H1 (cell line): ENCODE measurements at regions not wholly inside any gene's neighbourhood (a gene's known extent, or its start where the extent isn't known, plus 50 kb on each side); places are given as distances from the start of the nearest gene placed in this dataset.

ENCODE experiments used
- CTCF ChIA-PET: fragments of 300-600 bp; sonication (Branson Sonifier 250); formaldehyde crosslinking; loops from one replicate; lab custom pipeline; 2021; ENCODE audit not compliant: partially characterized antibody; lab: Charles Lee
- POLR2A ChIA-PET: fragments of 300-600 bp; sonication (Branson Sonifier 250); formaldehyde crosslinking; loops from one replicate; lab custom pipeline; 2021; ENCODE audit warnings: inconsistent platforms; ENCODE audit not compliant: partially characterized antibody; lab: Charles Lee
- DNase-seq, 2 experiments: peaks; one replicate each; pipeline versions ENCODE4 v3.0.0 to v3.0.0-alpha.2; 2010 to 2022; ENCODE audit warnings: low spot score in 2 of 2, low read depth in 1 of 2, mixed read lengths in 1 of 2
- FAIRE-seq: peaks from 2 replicates; lab custom pipeline; 2011; peaks lifted over from hg19 to GRCh38; lab: Jason Lieb, UNC
- H2AFZ ChIP-seq: 2 replicates; pipeline ENCODE4 v1.8.1; 2012; ENCODE audit warnings: low read length, inconsistent platforms
- H2AK5ac ChIP-seq: 2 replicates; pipeline ENCODE4 v1.6.1; 2013; ENCODE audit warnings: low read depth, low read length
- H2BK120ac ChIP-seq: replicated peaks from 2 replicates; pipeline ENCODE3; 2013; ENCODE audit warnings: low read depth, low read length, inconsistent platforms
- H2BK12ac ChIP-seq: 2 replicates; pipeline ENCODE4 v1.6.1; 2013; ENCODE audit warnings: low read depth, low read length
- H2BK15ac ChIP-seq: 2 replicates; pipeline ENCODE4 v1.6.1; 2013; ENCODE audit warnings: low read length
- H2BK20ac ChIP-seq: 2 replicates; pipeline ENCODE4 v1.6.1; 2013; ENCODE audit warnings: low read length
- H2BK5ac ChIP-seq: 2 replicates; pipeline ENCODE4 v1.6.1; 2013; ENCODE audit warnings: low read depth, low read length
- H3K14ac ChIP-seq: 2 replicates; pipeline ENCODE4 v1.6.1; 2013; ENCODE audit warnings: inconsistent platforms; ENCODE audit not compliant: insufficient read length
- H3K18ac ChIP-seq: 2 replicates; pipeline ENCODE4 v1.6.1; 2013; ENCODE audit warnings: low read length; ENCODE audit errors: extremely low read depth
- H3K23ac ChIP-seq: 2 replicates; pipeline ENCODE4 v1.6.1; 2013; ENCODE audit warnings: inconsistent platforms; ENCODE audit not compliant: insufficient read length
- H3K23me2 ChIP-seq: 2 replicates; pipeline ENCODE4 v1.6.1; 2013; ENCODE audit warnings: low read depth, low read length
- H3K27ac ChIP-seq: 2 replicates; pipeline ENCODE4 v1.6.1; 2011; ENCODE audit warnings: low read depth, low read length, inconsistent platforms
- H3K27me3 ChIP-seq, 4 experiments: replicated peaks in 1 of 4; 1 replicate in 1 of 4; 2 replicates in 3 of 4; pipeline versions ENCODE4 v1.6.1 to v1.8.1; 2011 to 2013; ENCODE audit warnings: low read length in 3 of 4, mild to moderate bottlenecking in 3 of 4, inconsistent platforms in 2 of 4, mixed read lengths in 2 of 4, moderate library complexity in 1 of 4; ENCODE audit not compliant: control insufficient read depth in 3 of 4, insufficient read depth in 3 of 4; ENCODE audit errors: extremely low read depth in 1 of 4
- H3K36me3 ChIP-seq, 4 experiments: 2 replicates each; pipeline versions ENCODE4 v1.6.1 to v1.8.1; 2011 to 2013; ENCODE audit warnings: mild to moderate bottlenecking in 4 of 4, low read length in 3 of 4, moderate library complexity in 2 of 4, control low read depth in 1 of 4, inconsistent platforms in 1 of 4; ENCODE audit not compliant: insufficient read depth in 4 of 4, control insufficient read depth in 2 of 4
- H3K4ac ChIP-seq: replicated peaks from 2 replicates; pipeline ENCODE3; 2013; ENCODE audit warnings: low read length, low read depth, mixed read lengths, inconsistent platforms; ENCODE audit not compliant: insufficient read length
- H3K4me1 ChIP-seq, 4 experiments: replicated peaks in 1 of 4; 1 replicate in 1 of 4; 2 replicates in 3 of 4; pipeline versions ENCODE4 v1.6.1 to v1.8.1; 2011 to 2013; ENCODE audit warnings: low read length in 3 of 4, inconsistent platforms in 2 of 4, mixed read lengths in 1 of 4; ENCODE audit not compliant: insufficient read depth in 4 of 4, control insufficient read depth in 3 of 4
- H3K4me2 ChIP-seq, 2 experiments: 2 replicates each; pipeline versions ENCODE4 v1.6.1 to v1.8.1; 2011 to 2013; ENCODE audit warnings: low read depth in 2 of 2, low read length in 2 of 2, control low read depth in 1 of 2, inconsistent platforms in 1 of 2, mild to moderate bottlenecking in 1 of 2; ENCODE audit not compliant: insufficient read depth in 1 of 2
- H3K4me3 ChIP-seq, 4 experiments: fragments of 200-600, 300-600 bp in 1 of 4; sonication (generic), shearing (Covaris generic), sonication (Bioruptor Twin) in 1 of 4; 2 replicates each; pipeline versions ENCODE4 v1.5.1 to v1.8.1; 2011 to 2016; ENCODE audit warnings: low read length in 4 of 4, low read depth in 3 of 4, control low read depth in 2 of 4, inconsistent platforms in 2 of 4, mild to moderate bottlenecking in 2 of 4, mixed read lengths in 1 of 4, moderate library complexity in 1 of 4; ENCODE audit not compliant: insufficient read depth in 2 of 4; ENCODE audit errors: extremely low read depth in 1 of 4
- H3K56ac ChIP-seq: replicated peaks from 2 replicates; pipeline ENCODE3; 2013; ENCODE audit warnings: low read depth, mild to moderate bottlenecking, mixed read lengths, low read length, inconsistent platforms; ENCODE audit not compliant: insufficient read length
- H3K79me1 ChIP-seq: 2 replicates; pipeline ENCODE4 v1.6.1; 2013; ENCODE audit warnings: low read depth, low read length, control low read depth
- H3K79me2 ChIP-seq, 2 experiments: 2 replicates each; pipeline versions ENCODE4 v1.6.1 to v1.8.1; 2012 to 2013; ENCODE audit warnings: low read length in 2 of 2, mild to moderate bottlenecking in 2 of 2, inconsistent platforms in 1 of 2; ENCODE audit not compliant: insufficient read depth in 2 of 2, control insufficient read depth in 1 of 2
- H3K9ac ChIP-seq, 4 experiments: replicated peaks in 1 of 4; 1 replicate in 1 of 4; 2 replicates in 3 of 4; pipeline versions ENCODE4 v1.6.1 to v1.8.1; 2011 to 2013; ENCODE audit warnings: low read depth in 3 of 4, low read length in 3 of 4, control low read depth in 2 of 4, mild to moderate bottlenecking in 2 of 4, moderate library complexity in 2 of 4, inconsistent platforms in 1 of 4; ENCODE audit errors: extremely low read depth in 1 of 4
- H3K9me3 ChIP-seq, 2 experiments: 2 replicates each; pipeline versions ENCODE4 v1.6.1 to v1.8.1; 2012 to 2013; ENCODE audit warnings: mild to moderate bottlenecking in 2 of 2, moderate library complexity in 2 of 2, control low read depth in 1 of 2, inconsistent platforms in 1 of 2, low read depth in 1 of 2, low read length in 1 of 2, mixed read lengths in 1 of 2; ENCODE audit not compliant: insufficient read depth in 2 of 2
- H4K20me1 ChIP-seq, 2 experiments: replicated peaks in 1 of 2; 2 replicates each; pipeline versions ENCODE3 to v1.8.1; 2011 to 2013; ENCODE audit warnings: inconsistent platforms in 2 of 2, low read length in 2 of 2, mild to moderate bottlenecking in 1 of 2; ENCODE audit not compliant: insufficient read depth in 2 of 2, control insufficient read depth in 1 of 2
- H4K5ac ChIP-seq: 2 replicates; pipeline ENCODE4 v1.6.1; 2013; ENCODE audit warnings: low read length, low read depth, mixed read lengths, inconsistent platforms; ENCODE audit not compliant: insufficient read length
- H4K8ac ChIP-seq: 2 replicates; pipeline ENCODE4 v1.8.0; 2013; ENCODE audit warnings: mild to moderate bottlenecking, moderate library complexity, low read length, inconsistent platforms; ENCODE audit not compliant: insufficient read depth; ENCODE audit errors: extremely low read depth
- H4K91ac ChIP-seq: replicated peaks from 2 replicates; pipeline ENCODE3; 2013; ENCODE audit warnings: low read length, mixed read lengths, inconsistent platforms; ENCODE audit not compliant: insufficient read length
- BACH1 ChIP-seq: IDR thresholded peaks from 2 replicates; pipeline ENCODE4 v1.6.1; 2012; ENCODE audit warnings: low read length, improper control_type of control experiment
- CBX5 ChIP-seq: fragments of 300-800, 300-1000 bp; sonication (generic); IDR thresholded peaks from 2 replicates; pipeline ENCODE4 v1.7.1; 2016; ENCODE audit warnings: antibody characterized with exemption, low read length, low read depth
- EP300 ChIP-seq, 2 experiments: IDR thresholded peaks; 1 replicate in 1 of 2; 2 replicates in 1 of 2; pipeline ENCODE4 v1.6.1; 2011 to 2012; ENCODE audit warnings: low read depth in 2 of 2, low read length in 2 of 2, mild to moderate bottlenecking in 2 of 2, borderline replicate concordance in 1 of 2, inconsistent platforms in 1 of 2, moderate library complexity in 1 of 2
- FOSL1 ChIP-seq: IDR thresholded peaks from 2 replicates; pipeline ENCODE4 v1.6.1; 2011; ENCODE audit warnings: mild to moderate bottlenecking, low read depth, low read length, moderate library complexity; ENCODE audit not compliant: insufficient read depth
- MAFK ChIP-seq: IDR thresholded peaks from 2 replicates; pipeline ENCODE4 v1.6.1; 2012; ENCODE audit warnings: low read depth, mild to moderate bottlenecking, improper control_type of control experiment, low read length
- RAD21 ChIP-seq, 2 experiments: IDR thresholded peaks in 1 of 2; conservative IDR thresholded peaks in 1 of 2; 2 replicates each; pipeline ENCODE4 v1.6.1; 2011; ENCODE audit warnings: low read depth in 2 of 2, low read length in 2 of 2, improper control_type of control experiment in 1 of 2, inconsistent platforms in 1 of 2, mild to moderate bottlenecking in 1 of 2, moderate library complexity in 1 of 2
- TCF12 ChIP-seq: IDR thresholded peaks from 2 replicates; pipeline ENCODE4 v1.6.1; 2011; ENCODE audit warnings: low read depth, mild to moderate bottlenecking, low read length
- WGBS, 2 experiments: shearing (Covaris generic) in 1 of 2; methylation state at CpG; one replicate each; pipeline versions ENCODE4 v1.1.6 to v1.1.7; 2013 to 2015; ENCODE audit warnings: low lambda C conversion rate in 2 of 2, mixed read lengths in 2 of 2, inconsistent platforms in 1 of 2, low coverage in 1 of 2, missing lambda C conversion rate in 1 of 2; ENCODE audit not compliant: insufficient replicate concordance in 2 of 2, insufficient coverage in 1 of 2, insufficient read length in 1 of 2; ENCODE audit errors: extremely low coverage in 1 of 2, missing lambda C conversion rate in 1 of 2; 5-methylcytosine and 5-hydroxymethylcytosine counted together
- TF ChIP-seq, protein P1 (sequence below): IDR thresholded peaks from 2 replicates; pipeline ENCODE4 v1.6.1; 2012; ENCODE audit warnings: low read length, inconsistent platforms

DNA sequence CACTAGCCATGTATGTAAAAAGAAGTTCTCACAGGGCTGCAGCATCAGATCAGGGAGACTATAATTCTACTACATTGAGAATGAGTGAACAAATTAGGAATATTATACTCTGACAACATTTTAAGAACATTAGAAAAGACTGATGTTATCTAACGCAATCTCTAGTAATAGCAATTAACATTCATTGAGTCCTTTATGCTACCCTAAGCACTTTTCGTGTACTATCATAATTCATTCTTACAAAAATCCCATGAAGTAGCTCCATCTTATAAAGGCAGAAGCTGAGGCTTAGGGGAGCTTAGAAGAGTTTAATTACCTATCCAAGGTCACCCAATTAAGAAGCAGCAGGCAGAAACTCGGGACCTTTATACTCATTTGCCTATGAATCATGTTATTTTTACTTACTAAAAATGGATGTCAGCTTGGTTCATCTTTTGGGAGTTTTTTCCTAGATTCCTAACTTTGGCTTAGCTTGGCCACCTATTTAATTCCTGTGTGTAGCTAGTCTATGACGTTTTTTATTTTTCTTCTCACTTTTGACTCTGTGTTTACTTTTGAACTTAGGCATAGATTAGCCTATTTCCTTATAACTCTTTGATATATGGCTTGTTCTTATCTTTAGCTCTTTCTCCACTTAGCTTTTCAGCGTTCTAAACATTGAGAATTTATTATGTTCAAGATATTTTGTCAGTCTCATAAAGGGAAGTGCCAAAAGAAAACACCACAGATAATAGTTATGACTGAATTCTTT is 333.5 kb upstream of the DCN start:
- no peaks in the 10 kb centered on the region for H3K27me3 ChIP-seq
- no peak overlapping the region for H2BK120ac ChIP-seq
- no peak overlapping the region for H3K4ac ChIP-seq
- H3K23ac ChIP-seq, result no peak overlapping the region
- H3K9me3 ChIP-seq, result no peaks in the 10 kb centered on the region; a peak in 1 of 4 replicates
- DNase-seq (no peak), FAIRE-seq (no peak)
- H2BK5ac ChIP-seq, result no peak overlapping the region
- 87% methylated on average over 5 of the region's 5 CpGs; no CpG with 5 or more reads in 1 of the 2 experiments for WGBS, 2 experiments
- H3K9ac ChIP-seq, result no peak overlapping the region
- H3K79me2 ChIP-seq, result no peaks in the 10 kb centered on the region
- no peak overlapping the region for H2BK15ac ChIP-seq
- ChIA-PET CTCF (interaction anchor here (0.6 kb wide), 1 partner anchor 1420 kb away, joined by 3 read pairs; no protein-coding TSS in a partner anchor), POLR2A (no interaction called here)
- H3K4me1 ChIP-seq, result peaks cover 2 to 8% (median 4%) of the 10 kb centered on the region in 4 experiments; a peak in 3 of 7 replicates
- H2BK20ac ChIP-seq, result no peak overlapping the region
- no peaks in the 10 kb centered on the region for H3K36me3 ChIP-seq
- H3K14ac ChIP-seq, result no peak overlapping the region
- H2BK12ac ChIP-seq, result no peak overlapping the region
- no peak overlapping the region for H3K56ac ChIP-seq
- no peaks in the 10 kb centered on the region for H3K79me1 ChIP-seq
- TF ChIP-seq RAD21 (IDR thresholded peaks at IDR 0.05 in 1 of 2, conservative IDR thresholded peaks at IDR 0.05 in 1 of 2; ENCODE audit: low read depth in 2 of 2, low read length in 2 of 2) (no peak), MAFK (no peak), FOSL1 (no peak), BACH1 (no peak), TCF12 (no peak), CBX5 (no peak), EP300 (IDR thresholded peaks at IDR 0.05; ENCODE audit: borderline replicate concordance in 1 of 2, low read depth in 2 of 2, low read length in 2 of 2) (no peak)
- TF ChIP-seq, protein P1, sequence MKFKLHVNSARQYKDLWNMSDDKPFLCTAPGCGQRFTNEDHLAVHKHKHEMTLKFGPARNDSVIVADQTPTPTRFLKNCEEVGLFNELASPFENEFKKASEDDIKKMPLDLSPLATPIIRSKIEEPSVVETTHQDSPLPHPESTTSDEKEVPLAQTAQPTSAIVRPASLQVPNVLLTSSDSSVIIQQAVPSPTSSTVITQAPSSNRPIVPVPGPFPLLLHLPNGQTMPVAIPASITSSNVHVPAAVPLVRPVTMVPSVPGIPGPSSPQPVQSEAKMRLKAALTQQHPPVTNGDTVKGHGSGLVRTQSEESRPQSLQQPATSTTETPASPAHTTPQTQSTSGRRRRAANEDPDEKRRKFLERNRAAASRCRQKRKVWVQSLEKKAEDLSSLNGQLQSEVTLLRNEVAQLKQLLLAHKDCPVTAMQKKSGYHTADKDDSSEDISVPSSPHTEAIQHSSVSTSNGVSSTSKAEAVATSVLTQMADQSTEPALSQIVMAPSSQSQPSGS, result no peak
- no peak overlapping the region for H2AFZ ChIP-seq
- H4K20me1 ChIP-seq, result no peaks in the 10 kb centered on the region
- H3K4me2 ChIP-seq, result no peak overlapping the region
- no peak overlapping the region for H3K27ac ChIP-seq
- no peak overlapping the region for H2AK5ac ChIP-seq
- H3K4me3 ChIP-seq, result no peak overlapping the region
- no peaks in the 10 kb centered on the region for H3K23me2 ChIP-seq
- H4K8ac ChIP-seq, result no peak overlapping the region
- no peak overlapping the region for H4K91ac ChIP-seq
- no peak overlapping the region for H4K5ac ChIP-seq
- no peak overlapping the region for H3K18ac ChIP-seq
